Renal cortical epithelial cell (primary cell): ENCODE measurements at regions not wholly inside any gene's neighbourhood (a gene's known extent, or its start where the extent isn't known, plus 50 kb on each side); places are given as distances from the start of the nearest gene placed in this dataset.
"Not testable (repeated sequence)": the region's sequence is repeated elsewhere in the genome, so short reads cannot be mapped to it uniquely, and the experiment has no call there.

Source experiments
- DNase-seq: peaks from one replicate; pipeline ENCODE4 v3.0.0-alpha.2; 2011; ENCODE audit warnings: low read depth

- DNase-seq: no peak
These were observed 242.9 kb upstream of the ZFP64 start for GRCh38 chr20:52434453-52434852.

- no peak for DNase-seq
These were observed 242.5 kb upstream of the ZFP64 start for GRCh38 chr20:52434041-52434425.

GRCh38 chr20:52433326-52434040, 241.9 kb upstream of the ZFP64 start:
- DNase-seq: no peak

- DNase-seq: no peak
These were observed 241.2 kb upstream of the ZFP64 start for GRCh38 chr20:52432740-52433139.

GRCh38 chr20:52429029-52429428, 237.4 kb upstream of the ZFP64 start:
- DNase-seq: no peak

GRCh38 chr20:52427960-52428359, 236.4 kb upstream of the ZFP64 start:
- DNase-seq: no peak

GRCh38 chr20:52426856-52427255, 235.3 kb upstream of the ZFP64 start:
- no peak for DNase-seq

- no peak for DNase-seq
These were observed 234.1 kb upstream of the ZFP64 start for GRCh38 chr20:52425701-52426100.

- DNase-seq: no peak
These were observed 233.7 kb upstream of the ZFP64 start for GRCh38 chr20:52425253-52425652.

GRCh38 chr20:52424357-52424942, 232.9 kb upstream of the ZFP64 start:
- not testable (repeated sequence) for DNase-seq

GRCh38 chr20:52423536-52424140, 232.1 kb upstream of the ZFP64 start:
- DNase-seq: not testable (repeated sequence)

- DNase-seq: no peak
These were observed 231.2 kb upstream of the ZFP64 start for GRCh38 chr20:52422574-52423336.

- no peak for DNase-seq
These were observed 229.2 kb upstream of the ZFP64 start for GRCh38 chr20:52420805-52421204.

- DNase-seq: no peak
These were observed 227.6 kb upstream of the ZFP64 start for GRCh38 chr20:52419205-52419604.

- DNase-seq: no peak
These were observed 225.4 kb upstream of the ZFP64 start for GRCh38 chr20:52416953-52417352.

GRCh38 chr20:52411611-52412010, 220.0 kb upstream of the ZFP64 start:
- no peak for DNase-seq

- DNase-seq: no peak
These were observed 219.2 kb upstream of the ZFP64 start for GRCh38 chr20:52410731-52411234.

- no peak for DNase-seq
These were observed 218.6 kb upstream of the ZFP64 start for GRCh38 chr20:52410182-52410647.

- no peak for DNase-seq
These were observed 214.4 kb upstream of the ZFP64 start for GRCh38 chr20:52405986-52406385.

GRCh38 chr20:52405417-52405816, 213.8 kb upstream of the ZFP64 start:
- no peak for DNase-seq

GRCh38 chr20:52404671-52405070, 213.1 kb upstream of the ZFP64 start:
- no peak for DNase-seq

- DNase-seq: no peak
These were observed 211.4 kb upstream of the ZFP64 start for GRCh38 chr20:52402950-52403349.
